Stomach (tissue), 4 donors: ENCODE measurements at regions not wholly inside any gene's neighbourhood (a gene's known extent, or its start where the extent isn't known, plus 50 kb on each side); places are given as distances from the start of the nearest gene placed in this dataset.

Experiments used
- CTCF ChIP-seq, 7 experiments: fragments of 450-650 bp in 4 of 7; fragments of 200-600 bp in 3 of 7; sonication (generic) in 3 of 7; IDR thresholded peaks; one replicate each; pipeline ENCODE4 v1.5.1; 2016 to 2019; ENCODE audit warnings: antibody characterized with exemption in 7 of 7, control low read depth in 2 of 7, mild to moderate bottlenecking in 1 of 7
- EP300 ChIP-seq: sonication (generic); formaldehyde crosslinking; IDR thresholded peaks from one replicate; pipeline ENCODE4 v1.6.1; 2017; ENCODE audit warnings: antibody characterized with exemption
- POLR2A ChIP-seq, 4 donors: fragments of 450-650 bp; IDR thresholded peaks; one replicate each; pipeline ENCODE4 v1.6.1; 2016; ENCODE audit warnings: antibody characterized with exemption in 4 of 4, control low read depth in 2 of 4, mild to moderate bottlenecking in 1 of 4, moderate library complexity in 1 of 4

DNA sequence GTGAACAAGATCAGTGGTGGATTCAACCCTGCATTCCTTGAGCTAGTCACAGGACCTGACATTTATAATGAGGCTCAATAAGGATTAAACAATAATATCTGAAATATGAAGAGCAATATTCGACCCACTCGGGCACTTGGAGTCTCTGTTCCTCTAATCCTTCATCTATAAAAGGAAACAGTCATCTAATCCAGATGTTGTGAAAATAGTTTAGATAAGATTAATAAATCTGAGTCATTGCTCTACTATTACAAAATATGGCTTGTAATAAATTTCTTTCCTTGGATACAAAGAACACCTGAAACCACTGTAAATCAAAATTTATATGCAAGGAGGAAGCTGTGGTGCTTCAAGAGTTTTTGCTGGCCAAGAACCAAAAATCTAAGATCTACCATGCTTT, 846.9 kb upstream of the ACVR2A start:
- TF ChIP-seq POLR2A (IDR thresholded peaks at IDR 0.05) (no peak), CTCF (IDR thresholded peaks at IDR 0.05) (no peak), EP300 (no peak)
